ENCODE measurements at regions not wholly inside any gene's neighbourhood (a gene's known extent, or its start where the extent isn't known, plus 50 kb on each side); places are given as distances from the start of the nearest gene placed in this dataset.

GRCh38 chr19:29014857-29015436 lies 198.0 kb downstream of the UQCRFS1 start:
- TF ChIP-seq CTCF (IDR thresholded peaks at IDR 0.05; ENCODE audit: insufficient read depth, low read length) (no peak), REST (IDR thresholded peaks at IDR 0.05; ENCODE audit: insufficient replicate concordance, low read depth) (no peak)
